ENCODE measurements at regions not wholly inside any gene's neighbourhood (a gene's known extent, or its start where the extent isn't known, plus 50 kb on each side); places are given as distances from the start of the nearest gene placed in this dataset.
"Not testable (repeated sequence)": the region's sequence is repeated elsewhere in the genome, so short reads cannot be mapped to it uniquely, and the experiment has no call there.

- no peak for DNase-seq
Observed at GRCh38 chr7:32221736-32222135, 151.5 kb upstream of the PDE1C start.

DNA sequence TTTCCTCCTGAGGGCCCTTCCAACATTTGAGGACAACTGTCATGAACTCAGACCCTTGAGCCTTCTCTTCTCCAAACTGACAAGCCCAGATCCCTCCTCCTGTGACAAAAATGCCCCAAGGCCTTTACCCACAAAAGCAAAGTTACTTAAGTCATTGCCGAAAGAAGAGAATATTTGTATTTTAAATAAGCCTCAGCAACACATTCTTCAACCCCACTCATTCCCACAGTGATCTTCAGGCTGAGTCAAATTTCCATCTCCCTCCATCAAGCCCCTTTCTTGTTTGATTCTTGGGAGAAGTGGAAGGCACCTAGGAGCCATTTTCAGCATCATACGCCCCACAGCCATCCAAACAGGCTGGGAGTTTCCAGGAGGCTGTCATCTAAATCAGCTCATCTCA is 150.8 kb upstream of the PDE1C start:
- DNase-seq, result no peak

DNA sequence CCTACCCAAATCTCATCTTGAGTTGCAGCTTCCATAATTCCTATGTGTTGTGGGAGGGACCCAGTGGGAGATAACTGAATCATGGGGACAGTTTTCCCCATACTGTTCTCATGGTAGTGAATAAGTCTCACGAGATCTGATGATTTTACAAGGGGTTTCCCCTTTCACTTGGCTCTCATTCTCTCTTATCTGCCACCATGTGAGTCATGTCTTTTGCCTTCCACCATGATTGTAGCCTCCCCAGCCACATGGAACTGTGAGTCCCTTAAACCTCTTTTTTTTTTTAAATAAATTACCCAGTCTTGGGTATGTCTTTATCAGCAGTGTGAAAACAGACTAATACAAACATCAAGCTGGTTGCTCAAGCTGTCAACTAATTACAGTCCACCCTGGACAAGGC is 149.6 kb upstream of the PDE1C start:
- not testable (repeated sequence) for DNase-seq

- no peak for DNase-seq
Observed at GRCh38 chr7:32219416-32219815, 149.2 kb upstream of the PDE1C start.

GRCh38 chr7:32218741-32219288 is 148.6 kb upstream of the PDE1C start:
- no peak for DNase-seq

GRCh38 chr7:32218154-32218467 is 147.9 kb upstream of the PDE1C start:
- no peak for DNase-seq

GRCh38 chr7:32217341-32218153 is 147.3 kb upstream of the PDE1C start:
- DNase-seq, result no peak

- no peak for DNase-seq
Observed at GRCh38 chr7:32216759-32217158, 146.6 kb upstream of the PDE1C start.

GRCh38 chr7:32215697-32216096 is 145.5 kb upstream of the PDE1C start:
- DNase-seq, result no peak

GRCh38 chr7:32214913-32215312 is 144.7 kb upstream of the PDE1C start:
- DNase-seq, result no peak

DNA sequence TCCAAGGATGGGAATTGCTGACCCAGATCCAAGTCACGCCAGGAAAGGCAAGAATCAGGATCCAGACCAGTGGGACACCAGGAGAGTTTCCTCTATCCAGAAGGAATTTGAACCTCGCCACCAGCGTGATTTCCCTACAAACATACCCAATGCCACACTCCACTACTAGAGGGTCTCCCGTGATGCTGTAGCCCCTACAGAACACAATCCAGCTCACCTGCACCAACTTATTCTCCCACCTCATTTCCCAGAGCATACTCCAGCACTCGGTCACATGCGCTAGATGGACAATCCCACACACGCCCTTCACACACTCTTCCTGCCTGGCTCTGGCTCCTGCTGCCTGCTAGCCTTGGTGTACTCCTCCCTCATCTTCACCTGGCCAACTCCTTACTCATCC is 142.1 kb upstream of the PDE1C start:
- DNase-seq, result no peak

- DNase-seq, result no peak
Observed at GRCh38 chr7:32206987-32207386, 136.8 kb upstream of the PDE1C start.

DNA sequence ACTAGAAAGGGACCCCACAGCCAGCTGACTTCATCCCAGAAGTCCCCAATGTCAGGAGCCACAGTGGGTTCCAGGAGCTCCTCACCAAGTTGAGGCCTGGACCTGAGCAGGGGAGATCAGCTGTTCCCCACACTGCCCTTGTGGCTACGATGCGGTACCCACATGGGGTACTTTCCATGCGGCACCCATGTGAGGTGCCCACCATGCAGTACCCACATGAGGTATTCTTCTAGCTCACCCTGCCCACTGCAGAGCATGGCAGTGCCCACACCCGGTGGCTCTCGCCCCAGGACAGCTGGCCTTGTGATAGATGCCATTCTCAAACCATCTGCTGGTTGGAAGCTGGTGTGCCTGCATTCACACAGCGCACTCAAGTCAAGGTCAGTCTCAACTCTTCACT is 136.3 kb upstream of the PDE1C start:
- no peak for DNase-seq

- not testable (repeated sequence) for DNase-seq
Observed at GRCh38 chr7:32205298-32205824, 135.2 kb upstream of the PDE1C start.

DNA sequence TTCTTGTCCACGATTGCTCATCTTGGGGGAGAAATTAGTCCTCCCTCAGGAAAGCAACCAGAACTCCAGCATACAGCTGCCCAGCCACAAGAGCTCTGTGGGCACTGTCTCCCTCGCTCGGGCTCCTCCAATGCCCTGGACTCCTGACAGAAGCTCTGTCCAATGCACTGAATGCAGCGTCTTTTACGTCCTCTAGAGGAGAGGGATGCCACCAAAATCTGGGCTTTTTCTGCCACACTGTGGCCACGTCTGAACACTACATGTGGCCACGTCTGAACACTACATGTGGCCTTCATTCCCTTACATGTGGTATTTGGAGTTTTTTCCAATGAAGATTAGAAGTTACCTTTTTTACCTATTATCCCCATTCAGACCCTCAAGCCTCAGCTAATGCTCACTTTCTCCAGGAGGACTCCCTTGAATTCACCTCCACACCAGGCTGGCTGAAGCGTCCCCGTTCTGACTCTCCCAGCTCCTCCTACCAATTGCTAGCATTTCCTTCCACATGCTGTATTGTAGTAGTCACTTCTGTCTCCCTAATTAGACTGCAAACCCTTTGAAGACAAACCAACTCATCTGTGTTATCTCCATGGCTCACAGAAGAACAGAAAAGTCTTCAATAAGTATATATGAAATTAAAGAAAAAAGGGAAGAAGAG is 134.3 kb upstream of the PDE1C start:
- peak; percentile 26 for DNase-seq

- no peak for DNase-seq
Observed at GRCh38 chr7:32200646-32201045, 130.4 kb upstream of the PDE1C start.

DNA sequence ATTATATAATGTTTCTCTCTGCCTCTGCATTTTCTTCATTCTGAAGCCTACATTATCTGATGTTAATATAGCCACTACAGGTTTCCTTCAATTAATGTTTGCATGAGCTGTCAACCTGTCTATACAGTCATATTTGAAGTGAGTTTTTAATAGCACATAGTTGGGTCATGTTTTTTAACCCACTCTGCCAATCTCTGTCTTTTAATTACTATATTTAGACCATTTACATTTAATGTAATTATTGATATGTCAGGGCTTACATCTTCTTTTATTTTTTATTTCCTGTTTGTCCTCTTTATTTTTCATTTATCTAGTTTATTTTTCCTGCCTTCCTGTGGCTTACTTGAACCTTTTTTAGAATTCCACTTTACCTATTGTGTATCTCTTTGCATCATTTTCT is 124.3 kb upstream of the PDE1C start:
- DNase-seq, result no peak

GRCh38 chr7:32191305-32191704 is 121.1 kb upstream of the PDE1C start:
- no peak for DNase-seq

GRCh38 chr7:32179567-32179966 is 109.4 kb upstream of the PDE1C start:
- no peak for DNase-seq

GRCh38 chr7:32178677-32179366 is 108.6 kb upstream of the PDE1C start:
- DNase-seq, result no peak

GRCh38 chr7:32177232-32177631 is 107.0 kb upstream of the PDE1C start:
- DNase-seq, result no peak

- no peak for DNase-seq
Observed at GRCh38 chr7:32175099-32175498, 104.9 kb upstream of the PDE1C start.

GRCh38 chr7:32171248-32171647 is 101.0 kb upstream of the PDE1C start:
- DNase-seq, result no peak

DNA sequence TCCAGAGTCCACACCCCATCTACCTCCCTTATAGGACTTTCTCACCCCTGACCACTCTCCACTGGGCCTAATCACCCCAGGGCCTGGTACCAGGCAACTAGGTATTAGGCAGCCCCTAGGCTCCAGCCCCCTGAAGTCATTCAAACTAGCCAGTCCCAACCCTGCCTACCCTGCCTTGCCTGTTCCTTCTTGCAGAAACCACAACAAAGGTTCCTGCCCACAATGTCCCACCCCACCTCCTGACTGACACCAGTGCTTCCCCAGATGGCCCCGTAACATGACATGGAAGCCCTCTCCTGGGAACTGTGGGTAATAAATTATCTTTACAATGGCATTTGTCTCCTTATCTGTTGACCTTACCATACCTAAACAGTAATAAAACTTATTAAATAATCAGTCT is 100.6 kb upstream of the PDE1C start:
- no peak for DNase-seq
